ENCODE measurements at regions not wholly inside any gene's neighbourhood (a gene's known extent, or its start where the extent isn't known, plus 50 kb on each side); places are given as distances from the start of the nearest gene placed in this dataset.

DNA sequence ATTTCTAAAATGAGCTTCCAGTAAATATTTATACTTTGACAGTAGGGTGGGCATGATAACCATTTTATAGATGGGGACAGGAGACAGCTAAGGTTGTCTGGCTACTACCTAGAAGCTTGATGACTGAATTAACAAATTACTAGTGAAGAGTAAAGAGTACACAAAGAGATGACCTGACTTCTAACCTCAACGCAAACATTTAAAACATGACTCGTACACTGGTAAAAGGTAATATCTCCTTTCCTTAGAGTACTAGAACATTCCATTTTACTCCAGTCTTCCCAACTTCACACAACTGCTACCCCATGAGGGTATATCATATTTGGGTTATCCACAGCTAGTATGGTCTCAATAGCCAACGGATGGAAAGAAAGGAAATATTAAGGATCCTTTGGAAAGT lies 258.9 kb downstream of the FOXO1 start:
- TF ChIP-seq CTCF (conservative IDR thresholded peaks at IDR 0.05) (no peak), ZFX (IDR thresholded peaks at IDR 0.05) (no peak)

Measured in C4-2B (cell line).